ENCODE measurements at regions not wholly inside any gene's neighbourhood (a gene's known extent, or its start where the extent isn't known, plus 50 kb on each side); places are given as distances from the start of the nearest gene placed in this dataset.

DNA sequence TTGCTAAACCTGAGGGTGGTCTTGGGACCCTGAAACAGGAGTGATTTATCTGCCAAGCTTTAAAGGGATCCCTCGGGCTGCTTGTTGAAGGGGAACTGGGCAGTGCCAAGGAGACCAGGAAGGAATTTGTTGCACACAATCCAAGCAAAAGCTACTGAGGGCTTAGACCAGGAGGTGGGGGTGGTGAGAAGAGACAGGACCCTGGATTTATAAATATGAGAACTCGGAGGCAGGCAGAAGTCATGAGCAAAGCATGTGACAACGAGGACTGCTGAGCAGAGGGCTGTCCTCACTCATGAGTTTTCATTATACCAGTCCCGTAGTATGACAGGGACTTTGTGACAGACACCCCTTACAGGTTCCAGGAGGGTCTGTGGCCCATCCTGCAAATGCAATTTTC lies 237.3 kb downstream of the DRD1 start:
- TF ChIP-seq, protein P1, sequence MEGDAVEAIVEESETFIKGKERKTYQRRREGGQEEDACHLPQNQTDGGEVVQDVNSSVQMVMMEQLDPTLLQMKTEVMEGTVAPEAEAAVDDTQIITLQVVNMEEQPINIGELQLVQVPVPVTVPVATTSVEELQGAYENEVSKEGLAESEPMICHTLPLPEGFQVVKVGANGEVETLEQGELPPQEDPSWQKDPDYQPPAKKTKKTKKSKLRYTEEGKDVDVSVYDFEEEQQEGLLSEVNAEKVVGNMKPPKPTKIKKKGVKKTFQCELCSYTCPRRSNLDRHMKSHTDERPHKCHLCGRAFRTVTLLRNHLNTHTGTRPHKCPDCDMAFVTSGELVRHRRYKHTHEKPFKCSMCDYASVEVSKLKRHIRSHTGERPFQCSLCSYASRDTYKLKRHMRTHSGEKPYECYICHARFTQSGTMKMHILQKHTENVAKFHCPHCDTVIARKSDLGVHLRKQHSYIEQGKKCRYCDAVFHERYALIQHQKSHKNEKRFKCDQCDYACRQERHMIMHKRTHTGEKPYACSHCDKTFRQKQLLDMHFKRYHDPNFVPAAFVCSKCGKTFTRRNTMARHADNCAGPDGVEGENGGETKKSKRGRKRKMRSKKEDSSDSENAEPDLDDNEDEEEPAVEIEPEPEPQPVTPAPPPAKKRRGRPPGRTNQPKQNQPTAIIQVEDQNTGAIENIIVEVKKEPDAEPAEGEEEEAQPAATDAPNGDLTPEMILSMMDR (IDR thresholded peaks at IDR 0.05): no peak
- TF ChIP-seq POLR2AphosphoS5 (IDR thresholded peaks at IDR 0.05; ENCODE audit: insufficient read depth in 1 of 2, low read depth in 1 of 2): no peak
- TF ChIP-seq POLR2A (IDR thresholded peaks at IDR 0.05): no peak
